GM04504 (cell line): ENCODE measurements at regions not wholly inside any gene's neighbourhood (a gene's known extent, or its start where the extent isn't known, plus 50 kb on each side); places are given as distances from the start of the nearest gene placed in this dataset.

Experiments
- DNase-seq: peaks from one replicate; pipeline ENCODE4 v3.0.0-alpha.2; 2012; ENCODE audit warnings: low read depth

GRCh38 chr16:52874042-52874441, 178.7 kb downstream of the CHD9NB start:
- DNase-seq: no peak

- no peak for DNase-seq
These were observed 180.0 kb downstream of the CHD9NB start for GRCh38 chr16:52872731-52873130.

GRCh38 chr16:52871481-52871880, 181.2 kb downstream of the CHD9NB start:
- DNase-seq: no peak

- no peak for DNase-seq
These were observed 183.5 kb downstream of the CHD9NB start for GRCh38 chr16:52869243-52869642.

DNA sequence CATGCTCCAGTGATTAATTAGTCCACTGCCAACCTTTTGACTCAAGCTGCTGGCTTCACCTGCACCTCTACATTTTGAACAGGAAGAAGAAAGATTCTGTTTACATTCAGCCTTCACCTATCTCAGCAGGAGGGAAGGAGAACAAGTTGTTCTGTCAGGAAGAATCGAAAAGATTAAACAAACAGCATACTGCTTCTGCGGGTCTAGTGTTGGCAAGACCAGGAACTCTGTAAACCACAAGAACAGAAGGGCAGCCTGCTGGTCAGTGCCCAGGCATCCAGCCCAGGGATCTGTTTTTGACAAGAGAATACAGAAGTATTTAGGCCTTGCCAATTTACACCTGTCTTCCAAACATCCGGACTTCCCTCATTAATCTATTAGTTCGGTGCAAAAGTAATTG, 189.7 kb downstream of the CHD9NB start:
- no peak for DNase-seq

DNA sequence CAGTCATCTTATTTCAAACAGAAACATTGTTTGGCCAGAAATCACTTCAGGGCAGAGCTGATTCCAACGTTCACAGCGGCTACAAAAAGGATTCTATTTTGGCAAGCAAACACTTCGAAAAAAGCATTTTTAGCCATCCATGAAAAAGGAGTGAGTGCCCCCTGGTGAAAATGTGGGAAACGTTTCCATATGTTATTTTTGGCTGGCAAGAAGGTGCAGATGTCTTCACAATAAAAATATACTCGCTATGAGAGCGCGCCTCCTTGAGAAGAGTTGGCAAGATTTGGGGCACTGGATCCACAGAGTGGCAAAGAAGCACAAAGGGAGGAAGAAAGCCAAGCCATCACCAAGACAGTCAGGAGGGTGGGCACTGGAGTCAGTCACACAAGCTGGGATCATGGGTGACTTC, 191.1 kb downstream of the CHD9NB start:
- DNase-seq: no peak

DNA sequence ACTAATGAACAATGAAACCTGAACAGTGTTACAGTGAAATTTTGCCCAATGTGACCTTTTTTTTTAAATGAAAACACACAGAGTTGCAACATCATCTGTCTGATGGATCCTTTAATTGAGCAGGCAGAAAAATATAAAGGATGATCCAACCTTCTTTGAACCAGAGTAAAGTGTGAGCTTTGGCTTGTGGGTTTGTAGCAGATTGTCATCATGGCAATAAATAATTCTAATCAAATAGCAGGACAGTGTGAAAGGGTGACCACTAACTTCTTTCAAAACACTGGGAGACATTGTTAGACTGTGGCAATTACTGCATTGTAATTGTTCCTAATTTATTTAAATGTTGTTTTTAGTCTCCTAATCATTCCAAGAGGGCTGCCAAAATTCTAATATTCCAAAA, 197.2 kb downstream of the CHD9NB start:
- no peak for DNase-seq

DNA sequence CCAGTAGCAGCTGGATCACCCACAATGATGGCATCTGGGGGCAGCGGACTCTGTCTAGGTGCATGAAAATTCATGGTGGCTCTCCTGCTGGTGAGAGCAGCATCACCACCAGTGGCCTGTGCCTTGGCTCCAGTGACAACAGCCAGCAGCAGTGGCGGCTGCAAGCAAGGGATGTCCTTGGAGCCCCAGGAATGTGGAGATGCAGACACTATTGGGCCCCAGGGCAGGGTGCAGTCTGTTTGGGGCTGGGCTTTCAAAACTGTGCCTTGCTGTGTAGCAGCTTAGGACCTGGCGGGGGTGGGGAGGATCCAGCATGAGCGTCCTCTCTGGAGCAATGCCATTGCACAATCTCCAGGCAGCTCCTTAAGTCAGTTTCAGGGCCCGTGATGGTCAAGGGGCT, 199.7 kb downstream of the CHD9NB start:
- DNase-seq: no peak

DNA sequence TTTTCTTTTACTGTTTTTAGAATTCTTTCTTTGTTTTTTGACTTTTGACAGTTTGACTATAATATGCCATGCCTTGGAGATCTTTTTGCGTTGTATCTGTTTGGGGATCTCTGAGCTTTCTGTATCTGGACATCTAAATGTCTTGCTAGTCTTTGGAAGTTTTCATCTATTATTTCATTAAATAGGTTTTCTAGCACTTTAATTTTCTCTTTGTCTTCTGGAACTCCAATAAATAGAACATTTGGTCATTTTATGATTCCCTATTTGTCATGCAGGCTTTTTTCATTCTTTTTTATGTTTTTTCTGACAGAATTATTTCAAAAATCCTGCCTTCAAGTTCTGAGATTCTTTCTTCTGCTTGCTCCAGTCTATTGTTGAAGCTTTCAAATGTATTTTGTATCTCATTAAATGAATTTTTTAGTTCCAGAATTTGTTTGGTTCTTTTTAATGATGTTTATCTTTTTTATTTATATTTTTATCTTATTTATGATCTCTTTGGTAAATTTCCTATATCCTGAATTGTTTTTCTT, 201.4 kb downstream of the CHD9NB start:
- DNase-seq: no peak

DNA sequence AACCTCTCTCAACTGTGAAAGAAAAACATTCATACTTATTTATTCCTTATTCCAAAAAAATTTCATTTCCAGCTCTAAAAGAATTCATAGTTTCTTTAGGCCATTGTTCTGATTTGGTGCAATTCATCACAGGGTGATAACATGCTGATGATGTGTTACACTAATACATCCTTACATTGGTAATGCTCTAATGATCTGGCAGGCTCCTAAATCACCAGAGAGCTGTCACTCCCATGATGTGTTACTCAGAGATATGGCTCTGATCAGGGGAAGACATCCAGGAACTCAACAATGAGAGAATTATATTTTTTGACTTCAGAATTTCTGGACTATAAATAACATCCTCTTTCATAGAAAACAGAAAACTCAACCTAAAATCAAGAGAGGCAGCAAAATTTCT, 209.3 kb downstream of the CHD9NB start:
- no peak for DNase-seq

GRCh38 chr16:52837251-52837650, 215.4 kb downstream of the CHD9NB start:
- DNase-seq: no peak

DNA sequence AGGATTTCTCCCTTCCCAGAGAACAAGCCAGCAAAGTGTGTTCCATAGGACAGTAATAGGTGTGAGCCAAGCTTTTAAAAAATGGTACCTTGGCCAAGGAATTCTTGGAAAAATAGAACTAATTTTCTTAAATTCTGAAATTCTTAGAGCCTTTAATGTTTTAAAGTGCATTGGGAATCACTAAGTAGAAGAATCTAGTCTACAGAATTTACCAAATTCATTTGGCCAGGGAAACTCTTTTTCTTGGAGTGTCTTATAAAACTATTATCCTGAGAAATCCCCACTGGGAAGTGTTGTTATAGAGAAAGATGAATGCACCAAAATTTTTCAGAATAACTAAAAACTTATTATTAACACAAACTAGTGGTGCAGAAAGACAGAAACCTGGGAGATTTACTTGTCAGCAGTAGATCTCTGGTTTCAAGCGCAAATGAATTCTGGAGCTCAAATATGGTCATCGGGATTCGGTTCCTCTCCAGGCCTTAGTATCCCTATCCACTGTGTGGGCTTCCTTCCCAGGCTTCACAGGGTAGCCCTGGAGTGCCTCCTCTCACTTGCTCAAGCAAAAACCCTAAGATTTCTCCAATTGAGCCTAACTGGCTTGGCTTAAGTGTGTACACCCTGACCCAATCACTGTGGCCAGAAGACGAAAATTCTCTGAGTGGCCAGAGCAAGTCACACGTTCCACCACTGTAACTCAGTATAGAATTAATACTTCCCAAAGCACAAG, 217.8 kb downstream of the CHD9NB start:
- no peak for DNase-seq

DNA sequence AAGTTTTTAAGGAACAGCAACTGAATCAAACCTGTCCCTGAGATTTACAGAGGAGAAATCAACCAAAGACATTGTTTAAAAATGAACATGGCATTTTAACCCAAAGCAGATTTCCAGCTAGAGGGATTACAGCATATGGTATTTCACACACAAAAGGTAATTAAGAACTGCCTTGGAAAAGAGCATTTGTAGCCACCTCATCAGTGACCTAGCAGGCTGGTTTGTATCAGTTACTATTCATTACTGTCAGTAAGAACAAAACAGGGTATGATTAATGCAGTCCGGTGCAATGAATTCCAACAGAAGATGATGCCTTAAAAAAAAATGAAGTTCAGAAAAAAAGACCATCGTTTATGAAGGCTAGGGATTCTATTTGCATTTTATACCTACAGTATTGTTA, 219.9 kb downstream of the CHD9NB start:
- DNase-seq: no peak

DNA sequence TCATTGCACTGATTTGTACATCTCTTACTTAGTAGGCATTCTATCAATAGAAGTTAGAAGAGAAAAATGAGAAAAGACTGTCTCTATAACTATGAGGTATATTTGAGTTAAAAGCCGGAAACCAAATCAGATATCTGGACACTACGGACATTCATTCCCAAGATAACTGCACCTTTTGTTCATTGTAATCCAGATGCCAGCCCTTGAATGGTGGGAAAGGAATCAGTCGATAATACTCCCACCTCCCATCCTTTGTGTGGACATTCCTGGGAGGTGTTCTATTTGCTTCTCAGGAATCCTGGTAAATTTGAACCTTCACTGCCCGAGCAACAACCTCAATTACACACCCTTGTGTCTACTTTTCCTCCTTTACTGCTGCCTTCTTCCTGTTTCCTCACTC, 225.2 kb downstream of the CHD9NB start:
- DNase-seq: no peak

GRCh38 chr16:52825892-52826291, 226.8 kb downstream of the CHD9NB start:
- DNase-seq: no peak

DNA sequence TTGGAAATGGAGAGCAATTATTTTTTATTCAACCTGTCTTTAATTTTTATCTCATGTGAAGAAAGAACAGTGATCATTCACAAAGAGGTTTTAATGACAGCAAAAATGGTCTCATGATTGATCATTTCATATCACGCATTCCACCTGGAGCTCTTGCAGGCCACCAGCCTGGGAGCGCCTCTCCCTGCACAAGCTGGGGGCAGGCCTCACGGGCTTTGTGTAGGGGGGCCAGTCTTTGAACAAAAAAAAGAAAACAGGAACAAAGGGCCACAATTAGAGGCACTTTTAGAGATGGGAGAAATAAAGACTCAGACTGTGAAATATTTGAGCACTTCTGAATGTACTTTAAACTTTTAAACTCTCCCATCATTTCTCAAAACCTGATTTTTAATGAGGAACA, 232.9 kb downstream of the CHD9NB start:
- no peak for DNase-seq

DNA sequence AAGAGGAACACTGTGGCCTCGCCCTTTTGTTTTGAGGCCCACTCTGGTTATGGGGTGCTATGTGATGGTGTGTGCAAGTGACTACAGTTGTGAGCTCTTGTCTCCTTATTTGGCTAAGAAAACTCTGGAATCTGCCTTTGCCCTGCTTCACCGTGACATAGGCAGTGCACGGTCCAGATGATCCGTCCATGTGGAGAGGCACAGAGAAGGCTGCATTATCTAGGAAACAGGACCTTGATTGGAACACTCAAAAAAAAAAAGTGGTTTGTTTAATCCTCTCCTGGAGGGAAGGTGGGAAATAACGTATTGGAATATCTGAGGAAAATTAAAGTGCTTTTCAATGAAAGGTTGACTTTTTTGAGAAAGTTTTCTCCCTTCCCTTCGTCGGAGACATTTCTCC, 233.3 kb downstream of the CHD9NB start:
- DNase-seq: no peak

GRCh38 chr16:52817696-52818095, 235.0 kb downstream of the CHD9NB start:
- no peak for DNase-seq

- DNase-seq: no peak
These were observed 235.7 kb downstream of the CHD9NB start for GRCh38 chr16:52816993-52817392.

DNA sequence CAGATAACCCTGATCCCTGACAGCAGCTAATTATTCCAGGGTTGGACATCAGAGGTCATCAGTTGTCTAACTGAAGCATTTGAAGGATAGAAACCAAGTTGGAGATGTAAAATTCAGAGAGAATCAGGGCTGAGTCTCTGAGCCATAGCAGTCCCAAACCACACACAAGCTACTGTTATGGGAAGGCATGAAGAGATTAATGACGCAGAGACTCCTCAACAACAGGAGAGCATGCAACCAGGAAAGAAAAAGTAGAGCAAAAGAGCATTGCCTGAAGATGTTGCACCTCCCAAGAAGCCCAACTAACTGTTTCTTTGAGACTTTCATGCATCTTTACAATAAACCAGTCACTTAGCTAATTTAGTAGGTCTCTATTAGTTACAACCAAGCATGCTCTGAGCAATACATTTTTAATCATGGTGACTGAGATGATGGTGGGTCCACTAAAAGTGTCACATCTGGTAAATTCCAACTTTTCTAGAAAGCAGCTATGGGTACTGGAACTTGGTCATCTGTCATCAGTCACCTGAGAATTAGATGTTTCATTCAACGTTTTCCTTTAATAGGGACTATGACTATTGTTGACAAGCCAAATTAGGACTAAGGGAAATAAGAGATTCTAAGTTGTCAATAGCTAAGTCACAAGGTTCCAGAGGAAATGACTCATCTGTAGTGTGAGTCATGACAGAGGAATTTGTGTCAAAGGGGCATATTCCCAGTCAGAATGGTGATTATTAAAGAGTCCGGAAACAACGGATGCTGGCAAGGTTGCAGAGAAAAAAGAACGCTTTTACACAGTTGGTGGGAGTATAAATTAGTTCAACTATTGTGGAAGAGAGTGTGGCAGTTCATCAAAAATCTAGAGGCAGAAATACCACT, 239.8 kb downstream of the CHD9NB start:
- no peak for DNase-seq

DNA sequence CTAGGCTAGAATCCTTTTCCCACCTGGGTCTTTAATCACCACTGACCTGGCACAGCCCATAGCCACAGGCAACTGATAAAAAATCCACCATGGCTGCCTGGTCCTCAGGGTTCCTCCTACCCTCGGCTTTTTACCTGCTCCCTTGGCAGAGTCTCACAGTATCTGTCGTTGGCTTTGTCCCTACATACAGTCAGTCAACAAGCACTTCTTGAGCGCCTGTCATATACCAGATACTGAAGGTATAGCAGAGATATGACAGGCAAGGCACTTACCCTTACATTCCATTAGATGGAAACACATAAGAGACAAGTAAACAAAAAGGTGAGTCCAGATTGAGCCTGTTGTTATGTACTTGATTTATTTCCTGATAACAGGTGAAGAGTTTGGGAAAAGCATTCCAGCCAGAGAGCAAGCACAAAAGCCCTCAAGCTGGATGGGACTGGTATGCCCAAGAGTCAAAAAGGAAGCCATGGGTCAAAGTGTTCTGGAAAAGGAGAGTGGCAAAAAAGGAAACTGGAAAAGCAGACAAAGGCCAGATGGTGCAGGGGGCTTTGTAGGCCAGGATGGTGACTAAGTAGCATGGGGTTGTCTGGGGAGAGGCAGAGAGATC, 247.0 kb downstream of the CHD9NB start:
- no peak for DNase-seq

- DNase-seq: no peak
These were observed 252.3 kb downstream of the CHD9NB start for GRCh38 chr16:52800432-52800831.

- DNase-seq: no peak
These were observed 252.2 kb upstream of the TOX3 start for GRCh38 chr16:52799149-52799548.
